D721Med (cell line): ENCODE measurements at regions not wholly inside any gene's neighbourhood (a gene's known extent, or its start where the extent isn't known, plus 50 kb on each side); places are given as distances from the start of the nearest gene placed in this dataset.
A peak's percentile ranks its signal among the peaks of the same experiment; 100 is the strongest.
"Not testable (repeated sequence)": the region's sequence is repeated elsewhere in the genome, so short reads cannot be mapped to it uniquely, and the experiment has no call there.

ENCODE experiments used
- DNase-seq: peaks from one replicate; pipeline ENCODE4 v3.0.0; 2011; ENCODE audit warnings: low spot score; ENCODE audit not compliant: insufficient read length
- FAIRE-seq: peaks from 2 replicates; lab custom pipeline; 2011; peaks lifted over from hg19 to GRCh38; lab: Jason Lieb, UNC
- CTCF ChIP-seq: IDR thresholded peaks from 2 replicates; pipeline ENCODE4 v1.5.1; 2012; ENCODE audit warnings: mild to moderate bottlenecking, control low read depth; ENCODE audit not compliant: insufficient read depth; ENCODE audit errors: missing control alignments

GRCh38 chr11:97905671-97906070 is 1115.1 kb upstream of the CNTN5 start:
- no peak for TF ChIP-seq CTCF
- DNase-seq (no peak), FAIRE-seq (no peak)

DNA sequence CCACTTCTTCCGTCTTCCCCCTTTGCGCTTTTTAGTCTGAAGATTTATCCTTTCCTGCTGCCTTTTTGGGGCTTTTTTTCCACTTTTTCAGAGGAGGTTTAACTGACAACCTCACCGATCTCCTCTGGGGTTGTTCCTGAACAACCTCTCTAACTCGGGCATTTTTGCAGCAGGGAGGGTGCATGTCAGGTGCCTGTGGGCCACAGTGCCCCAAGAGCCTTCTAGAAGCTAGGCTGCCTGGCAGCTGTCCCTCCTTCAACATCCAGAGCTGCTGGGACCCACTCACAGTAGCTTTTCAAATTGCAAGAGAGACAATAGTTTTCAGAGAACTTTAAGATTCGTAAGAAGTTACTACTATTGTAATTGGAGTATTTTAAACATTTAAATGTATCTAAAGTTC is 1112.4 kb upstream of the CNTN5 start:
- no peak for FAIRE-seq
- no peak for DNase-seq
- no peak for TF ChIP-seq CTCF

- no peak for TF ChIP-seq CTCF
- FAIRE-seq (peak; percentile 21), DNase-seq (no peak)
These were observed 1110.9 kb upstream of the CNTN5 start for GRCh38 chr11:97909614-97910399.

GRCh38 chr11:97912629-97913028 is 1108.1 kb upstream of the CNTN5 start:
- TF ChIP-seq CTCF, result no peak

GRCh38 chr11:97922933-97923332 is 1097.8 kb upstream of the CNTN5 start:
- not testable (repeated sequence) for FAIRE-seq, DNase-seq

More at GRCh38 chr11:97912629-97913028, 1108.1 kb upstream of the CNTN5 start:
- DNase-seq (no peak), FAIRE-seq (no peak)

DNA sequence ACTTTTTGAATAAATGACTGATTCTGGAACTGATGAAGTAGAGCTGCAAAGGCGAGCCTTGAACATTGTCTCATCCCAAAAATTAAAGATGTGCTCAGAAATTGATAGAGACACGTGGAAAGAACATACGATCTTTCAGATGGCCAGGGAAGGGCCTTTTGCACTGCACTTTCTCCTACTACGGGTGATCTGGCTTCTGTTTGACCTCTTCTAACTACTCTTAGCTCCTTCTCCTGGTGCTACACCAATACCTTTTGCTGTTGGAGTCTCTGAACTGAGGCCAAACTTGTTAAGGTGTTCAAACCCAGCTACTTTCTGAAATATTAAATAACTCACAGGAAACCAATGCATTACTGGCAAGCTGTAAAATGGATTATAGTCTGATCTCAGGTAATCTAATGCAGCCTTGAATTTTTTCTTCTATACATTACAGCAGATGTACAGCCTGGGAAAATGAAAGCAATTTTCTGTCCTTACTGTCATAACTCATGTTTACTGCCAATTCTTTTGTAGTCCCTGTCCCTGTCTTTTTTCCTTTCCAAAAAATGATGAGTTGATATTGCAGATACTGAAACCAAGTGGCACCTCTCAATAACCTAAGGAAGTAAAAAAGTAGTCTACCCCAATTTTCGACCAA is 1086.1 kb upstream of the CNTN5 start:
- no peak for FAIRE-seq
- DNase-seq, result no peak
- TF ChIP-seq CTCF, result no peak

DNA sequence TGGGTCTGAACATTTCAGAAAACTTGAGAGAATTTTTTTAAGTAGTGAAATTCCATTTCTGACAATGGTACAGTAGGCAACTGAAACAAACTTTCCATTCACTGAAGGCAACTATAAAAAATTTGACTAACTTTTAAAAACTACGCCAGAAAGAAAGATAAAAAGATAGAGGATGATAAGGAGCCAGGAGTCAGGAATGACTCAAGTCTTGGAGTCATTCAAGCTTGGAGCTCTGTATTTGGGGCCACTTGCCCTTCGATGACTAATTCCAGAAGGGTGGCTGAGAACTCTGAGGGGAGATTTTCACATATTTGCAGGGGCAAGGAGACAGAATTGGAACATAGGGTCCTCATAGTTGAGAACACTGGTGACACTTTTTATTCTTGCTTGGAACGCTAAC is 1083.2 kb upstream of the CNTN5 start:
- FAIRE-seq (no peak), DNase-seq (no peak)
- TF ChIP-seq CTCF, result no peak
